Left cardiac atrium (tissue), 4 donors: ENCODE measurements at regions not wholly inside any gene's neighbourhood (a gene's known extent, or its start where the extent isn't known, plus 50 kb on each side); places are given as distances from the start of the nearest gene placed in this dataset.
"Not testable (repeated sequence)": the region's sequence is repeated elsewhere in the genome, so short reads cannot be mapped to it uniquely, and the experiment has no call there.

Experiments
- ATAC-seq, 2 donors: fragments of 200-7000 bp; cut with Tn5 transposase; one replicate each; pipeline ENCODE4 v1.9.1; 2020; ENCODE audit warnings: mild to moderate bottlenecking in 2 of 2, moderate library complexity in 2 of 2
- DNase-seq: peaks from one replicate; pipeline ENCODE4 v3.0.0-alpha.2; 2020
- intact Hi-C, 2 donors: fragments of 100-400 bp; cut with DNase I; formaldehyde crosslinking; loops; one replicate each; pipeline versions ENCODE4 v1.14.1 to v1.15.1; 2022 to 2023
- donor health status: DM: no; HTN: yes; CAD: no.
- donor health status: DM: no; HTN: yes; CAD: no; lungs with severe emphysema.
- donor health status: DM: yes; HTN: yes; CAD: no.
- donor health status: Dilated cardiomyopathy.

- DNase-seq (no peak), ATAC-seq (no peak)
- intact Hi-C loops = no loop called here
Measured at GRCh38 chr21:22343303-22343702, 1345.1 kb downstream of the NCAM2 start.

- intact Hi-C loops = no loop called here
- DNase-seq (no peak), ATAC-seq (no peak)
Measured at GRCh38 chr21:22343721-22344120, 1345.5 kb downstream of the NCAM2 start.

- intact Hi-C loops = no loop called here
- ATAC-seq = no peak
- no peak for DNase-seq
Measured at GRCh38 chr21:22345624-22346023, 1347.4 kb downstream of the NCAM2 start.

GRCh38 chr21:22346576-22346975, 1348.4 kb downstream of the NCAM2 start:
- intact Hi-C loops = no loop called here
- DNase-seq (no peak), ATAC-seq (no peak)

- intact Hi-C loops = no loop called here
- DNase-seq (no peak), ATAC-seq (no peak)
Measured at GRCh38 chr21:22351076-22351475, 1352.9 kb downstream of the NCAM2 start.

- intact Hi-C loops = no loop called here
- ATAC-seq = no peak
- DNase-seq = no peak
Measured at GRCh38 chr21:22352088-22352487, 1353.9 kb downstream of the NCAM2 start.

- intact Hi-C loops = no loop called here
- ATAC-seq (peak in 1 of 2 donors; percentile 59), DNase-seq (no peak)
Measured at GRCh38 chr21:22355949-22356348, 1357.7 kb downstream of the NCAM2 start.

- ATAC-seq (peak in 1 of 2 donors; percentile 78), DNase-seq (no peak)
- intact Hi-C loops = no loop called here
Measured at GRCh38 chr21:22356663-22357062, 1358.5 kb downstream of the NCAM2 start.

GRCh38 chr21:22359599-22359998, 1361.4 kb downstream of the NCAM2 start:
- ATAC-seq, intact Hi-C loops, DNase-seq: not testable (repeated sequence)

GRCh38 chr21:22363504-22363903, 1365.3 kb downstream of the NCAM2 start:
- intact Hi-C loops = no loop called here
- ATAC-seq = no peak
- no peak for DNase-seq

GRCh38 chr21:22364163-22364562, 1366.0 kb downstream of the NCAM2 start:
- ATAC-seq = no peak
- intact Hi-C loops = no loop called here
- DNase-seq = no peak

- peak in 1 of 2 donors; percentile 38 for ATAC-seq
- no peak for DNase-seq
- intact Hi-C loops = no loop called here
Measured at GRCh38 chr21:22374218-22374969, 1376.2 kb downstream of the NCAM2 start.

- intact Hi-C loops, ATAC-seq, DNase-seq: not testable (repeated sequence)
Measured at GRCh38 chr21:22377795-22378194, 1379.6 kb downstream of the NCAM2 start.

- no peak for DNase-seq
- intact Hi-C loops = no loop called here
- ATAC-seq = no peak
Measured at GRCh38 chr21:22393324-22393723, 1395.1 kb downstream of the NCAM2 start.

- intact Hi-C loops = no loop called here
- DNase-seq (no peak), ATAC-seq (no peak)
Measured at GRCh38 chr21:22395965-22396364, 1397.8 kb downstream of the NCAM2 start.

GRCh38 chr21:22399681-22400514, 1401.7 kb downstream of the NCAM2 start:
- no peak for DNase-seq
- intact Hi-C loops = no loop called here

GRCh38 chr21:22409571-22409970, 1411.4 kb downstream of the NCAM2 start:
- no peak for DNase-seq
- ATAC-seq = no peak
- intact Hi-C loops = no loop called here

More at GRCh38 chr21:22399681-22400514, 1401.7 kb downstream of the NCAM2 start:
- ATAC-seq = no peak

GRCh38 chr21:22416555-22416954, 1418.3 kb downstream of the NCAM2 start:
- DNase-seq (no peak), ATAC-seq (no peak)
- intact Hi-C loops = no loop called here

GRCh38 chr21:22421416-22422180, 1423.4 kb downstream of the NCAM2 start:
- DNase-seq = no peak
- intact Hi-C loops = no loop called here
- no peak for ATAC-seq
